Right lobe of liver (tissue), 6 donors: ENCODE measurements at regions not wholly inside any gene's neighbourhood (a gene's known extent, or its start where the extent isn't known, plus 50 kb on each side); places are given as distances from the start of the nearest gene placed in this dataset.

Experiments used
- ATAC-seq, 4 donors: fragments of 200-7000 bp; cut with Tn5 transposase; one replicate each; pipeline ENCODE4 v1.9.1; 2020; ENCODE audit warnings: mild to moderate bottlenecking in 4 of 4, moderate library complexity in 4 of 4
- DNase-seq, 3 donors: peaks; one replicate each; pipeline ENCODE4 v3.0.0-alpha.2; 2020
- H3K27ac ChIP-seq, 3 donors: fragments of 200-600 bp; one replicate each; pipeline ENCODE4 v1.8.0; 2022
- H3K27me3 ChIP-seq, 2 donors: fragments of 200-600 bp; one replicate each; pipeline ENCODE4 v1.8.0; 2022
- H3K36me3 ChIP-seq, 4 donors: fragments of 200-600 bp; sonication (generic) in 1 of 4; one replicate each; pipeline versions ENCODE4 v1.5.1 to v1.8.0; 2017 to 2022; ENCODE audit warnings: control low read depth in 1 of 4
- H3K4me1 ChIP-seq, 4 donors: fragments of 200-600 bp; sonication (generic) in 1 of 4; one replicate each; pipeline versions ENCODE4 v1.5.1 to v1.8.0; 2017 to 2022; ENCODE audit warnings: control low read depth in 1 of 4
- H3K4me3 ChIP-seq, 3 donors: fragments of 200-600 bp; one replicate each; pipeline ENCODE4 v1.8.0; 2022
- H3K9me3 ChIP-seq, 4 donors: fragments of 200-600 bp; sonication (generic) in 1 of 4; one replicate each; pipeline versions ENCODE4 v1.5.1 to v1.8.0; 2017 to 2022; ENCODE audit warnings: control low read depth in 1 of 4
- CTCF ChIP-seq, 4 donors: fragments of 200-600 bp in 3 of 4; fragments of 450-650 bp in 1 of 4; IDR thresholded peaks; one replicate each; pipeline versions ENCODE4 v1.5.1 to v1.8.0; 2016 to 2022; ENCODE audit warnings: antibody characterized with exemption in 4 of 4, mild to moderate bottlenecking in 2 of 4
- POLR2A ChIP-seq: fragments of 450-650 bp; IDR thresholded peaks from one replicate; pipeline ENCODE4 v1.6.1; 2017; ENCODE audit warnings: antibody characterized with exemption, mild to moderate bottlenecking
- WGBS: methylation state at CpG from one replicate; pipeline ENCODE4 v1.1.6; 2018; ENCODE audit warnings: low coverage, low lambda C conversion rate; ENCODE audit not compliant: insufficient coverage; ENCODE audit errors: missing lambda C conversion rate; 5-methylcytosine and 5-hydroxymethylcytosine counted together
- intact Hi-C, 2 donors: fragments of 100-400 bp; cut with DNase I; formaldehyde crosslinking; loops; one replicate each; pipeline versions ENCODE4 v1.11.2 to v1.14.1; 2022
- donor health status: DM: no; HTN: yes; CAD: no.
- donor health status: DM: no; HTN: no; CAD: no.
- donor health status: DM: no; HTN: no; CAD: no.
- donor health status: DM: no; HTN: yes; CAD: no.
- donor health status: DM: no; HTN: yes; CAD: no.

DNA sequence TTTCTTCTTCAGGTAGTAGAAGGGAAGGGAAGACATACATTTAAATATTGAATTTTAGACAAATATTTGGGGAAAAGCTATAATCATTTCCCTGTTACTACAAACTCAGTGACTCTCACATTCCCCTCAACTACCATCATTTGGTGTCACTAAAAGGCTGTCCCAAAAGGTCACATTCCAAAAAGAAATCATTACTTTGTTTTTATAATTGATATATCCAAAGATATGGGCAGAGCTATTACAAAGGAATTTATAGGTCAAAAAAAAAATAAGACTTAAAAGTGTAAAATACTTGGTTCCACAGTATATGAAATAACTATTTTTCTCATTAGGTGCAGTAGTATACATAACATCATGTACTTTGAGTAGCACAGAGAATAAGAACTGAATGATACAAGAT lies 751.4 kb downstream of the KCNA4 start:
- no peak for TF ChIP-seq CTCF (IDR thresholded peaks at IDR 0.05)
- no peak for TF ChIP-seq POLR2A
- H3K36me3 ChIP-seq = no peaks in the 10 kb centered on the region
- ATAC-seq (no peak), DNase-seq (no peak)
- H3K27ac ChIP-seq = no peak overlapping the region
- intact Hi-C loops = no loop called here
- H3K27me3 ChIP-seq = no peaks in the 10 kb centered on the region
- no peak overlapping the region for H3K4me3 ChIP-seq
- H3K4me1 ChIP-seq = peaks cover 0 to 22% (median 0%) of the 10 kb centered on the region in 4 donors
- H3K9me3 ChIP-seq = no peaks in the 10 kb centered on the region

DNA sequence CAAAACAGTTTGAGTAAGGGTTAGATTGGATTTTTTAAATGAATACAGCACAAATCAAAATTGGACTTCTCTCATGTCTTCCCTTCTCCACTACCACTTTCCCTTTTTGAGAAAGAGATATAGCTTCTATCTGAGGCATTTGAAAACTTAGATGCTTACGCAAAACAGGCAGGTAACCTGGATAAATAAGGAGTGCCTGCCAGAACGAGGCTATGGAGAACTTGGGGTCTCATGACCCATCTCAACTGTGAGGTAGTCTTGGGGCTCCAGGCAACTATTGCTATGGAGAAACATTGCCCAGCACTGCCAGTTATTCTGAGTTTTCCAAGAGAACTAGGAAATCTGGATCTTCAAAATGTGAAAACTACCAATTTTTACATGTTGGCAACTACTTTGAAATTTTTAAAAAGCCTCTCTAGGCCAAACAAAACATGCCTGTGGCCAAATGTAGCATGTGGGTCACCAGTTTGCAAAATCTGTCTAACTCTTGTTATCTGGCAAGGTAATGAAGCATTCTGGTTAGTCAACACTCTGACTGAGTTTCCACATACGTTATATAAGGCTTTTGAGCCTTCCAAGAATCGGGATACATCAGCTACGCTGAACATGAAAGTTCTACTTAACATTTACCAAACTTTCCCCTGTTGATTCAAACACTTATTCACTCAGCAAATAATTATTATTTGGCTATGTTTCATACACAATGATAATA lies 752.7 kb downstream of the KCNA4 start:
- 37% methylated on average over 5 of the region's 5 CpGs for WGBS
- peak in 1 of 3 donors; percentile 61 for DNase-seq
- ATAC-seq = peak; percentile 49 to 82 (median 71)
- Histone ChIP-seq H3K27me3 (no peaks in the 10 kb centered on the region), H3K27ac (peak overlapping the region in 1 of 3 donors; percentile 42), H3K36me3 (no peaks in the 10 kb centered on the region), H3K9me3 (no peaks in the 10 kb centered on the region), H3K4me3 (no peak overlapping the region), H3K4me1 (peaks cover 0 to 22% (median 0%) of the 10 kb centered on the region in 4 donors)
- TF ChIP-seq CTCF (IDR thresholded peaks at IDR 0.05) (no peak), POLR2A (no peak)
- intact Hi-C loops = no loop called here

DNA sequence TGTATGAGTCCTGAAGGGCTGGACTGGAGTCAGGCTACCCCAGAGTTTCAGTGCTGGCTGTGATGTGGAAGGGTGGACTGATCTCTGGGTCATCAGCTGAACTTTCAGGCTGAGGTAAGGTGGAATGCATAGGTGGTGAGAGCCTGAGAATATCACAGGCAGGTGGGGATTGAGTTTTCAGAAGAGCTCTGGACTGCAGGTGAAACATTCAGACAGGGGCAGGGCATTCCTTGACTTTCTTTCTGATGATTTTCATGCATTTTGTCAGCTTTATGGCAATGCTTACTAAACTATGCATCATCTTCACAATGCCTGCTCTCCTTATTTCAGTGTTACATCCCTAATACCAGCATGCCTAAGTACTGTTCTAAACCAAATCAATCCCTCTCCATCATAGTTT lies 755.0 kb downstream of the KCNA4 start:
- Histone ChIP-seq H3K4me1 (peaks cover 0 to 15% (median 0%) of the 10 kb centered on the region in 4 donors), H3K9me3 (no peaks in the 10 kb centered on the region), H3K27ac (no peak overlapping the region), H3K36me3 (no peaks in the 10 kb centered on the region), H3K4me3 (no peak overlapping the region), H3K27me3 (no peaks in the 10 kb centered on the region)
- DNase-seq = no peak
- no peak for ATAC-seq
- TF ChIP-seq POLR2A (no peak), CTCF (IDR thresholded peaks at IDR 0.05) (no peak)
- intact Hi-C loops = no loop called here

- peak in 2 of 3 donors; percentile 26 to 43 for DNase-seq
- peak; percentile 92 to 99 (median 96) for ATAC-seq
- 88% methylated on average over 3 of the region's 3 CpGs for WGBS
- H3K4me1 ChIP-seq = peaks cover 0 to 15% (median 0%) of the 10 kb centered on the region in 4 donors
- H3K27me3 ChIP-seq = no peaks in the 10 kb centered on the region
- H3K9me3 ChIP-seq = no peaks in the 10 kb centered on the region
- H3K4me3 ChIP-seq = no peak overlapping the region
- TF ChIP-seq POLR2A = no peak
- peak; percentile 20 to 44 (median 32) for TF ChIP-seq CTCF (IDR thresholded peaks at IDR 0.05)
- H3K36me3 ChIP-seq = no peaks in the 10 kb centered on the region
- no peak overlapping the region for H3K27ac ChIP-seq
- intact Hi-C loops = no loop called here
Measured at GRCh38 chr11:29260939-29261705, 755.7 kb downstream of the KCNA4 start.
